OCI-M1 (cell line): ENCODE measurements at regions not wholly inside any gene's neighbourhood (a gene's known extent, or its start where the extent isn't known, plus 50 kb on each side); places are given as distances from the start of the nearest gene placed in this dataset.

Source experiments
- DNase-seq: peaks from one replicate; lab custom pipeline; 2025; lab: John Stamatoyannopoulos, UW

DNA sequence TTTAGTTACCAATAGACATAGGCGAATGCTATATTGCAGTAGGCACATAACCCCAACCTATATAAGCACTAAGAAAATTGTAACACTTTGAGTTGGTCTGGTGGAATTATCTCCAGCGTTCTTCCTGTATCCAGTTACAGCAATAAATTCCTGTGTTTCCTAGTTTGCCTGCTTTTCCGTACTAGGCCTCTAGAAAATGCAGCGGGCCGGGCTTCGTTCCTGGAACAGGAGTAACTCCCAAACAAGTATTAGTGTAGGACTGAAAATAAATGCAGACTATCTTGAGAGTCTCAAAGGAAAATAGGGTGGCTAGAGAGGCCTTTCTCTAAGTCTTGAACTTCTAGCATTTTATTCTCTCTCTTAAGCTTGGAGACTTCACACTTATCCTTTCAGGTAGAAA lies 159.8 kb downstream of the OR13H1 start:
- DNase-seq, result no peak

DNA sequence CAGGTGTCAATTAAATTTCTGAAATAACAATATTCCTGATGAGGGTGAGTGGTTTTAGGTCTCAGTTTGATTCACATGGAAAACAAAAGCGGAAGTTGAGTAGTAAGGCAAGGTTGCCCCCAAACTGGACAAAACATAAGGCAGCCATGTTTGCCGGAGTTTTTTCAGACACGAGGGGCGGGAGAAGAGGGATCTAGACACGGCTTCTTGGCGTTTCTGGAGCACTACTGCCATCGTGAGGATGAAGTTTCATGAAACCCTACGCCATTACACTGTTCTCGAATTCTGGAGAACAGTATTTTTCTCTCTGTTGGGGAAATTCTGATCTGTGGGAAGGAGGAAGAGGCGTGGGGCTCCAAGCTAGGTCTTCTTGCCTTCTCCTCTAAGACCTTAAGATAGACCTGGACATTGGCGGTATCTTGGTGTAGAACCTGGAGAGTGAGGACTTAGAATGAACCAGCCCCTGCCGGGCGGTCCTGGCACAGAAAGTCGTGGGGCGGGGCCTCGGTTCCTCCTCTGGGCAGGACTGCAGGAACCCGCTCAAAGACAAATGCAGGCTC lies 160.3 kb downstream of the OR13H1 start:
- no peak for DNase-seq

DNA sequence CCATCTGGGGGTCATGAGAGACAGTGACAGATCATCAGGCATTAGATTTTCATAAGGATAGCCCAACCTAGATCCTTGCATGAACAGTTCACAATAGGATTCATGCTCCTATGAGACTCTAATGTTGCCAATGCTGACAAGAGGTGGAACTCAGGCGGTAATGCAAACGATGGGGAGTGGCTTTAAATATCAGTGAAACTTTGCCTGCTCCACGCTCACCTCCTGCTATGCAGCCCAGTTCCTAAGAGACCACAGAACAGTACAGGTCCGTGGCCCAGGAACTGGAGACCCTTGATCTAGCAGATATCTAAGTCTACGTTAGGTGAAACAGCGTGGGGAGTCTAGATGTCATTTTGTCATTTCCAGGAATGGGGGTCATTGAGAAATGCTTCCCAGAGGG lies 165.7 kb downstream of the OR13H1 start:
- no peak for DNase-seq

GRCh38 chrX:131711478-131711867 lies 167.6 kb downstream of the OR13H1 start:
- no peak for DNase-seq

GRCh38 chrX:131723646-131724045 lies 179.8 kb downstream of the OR13H1 start:
- no peak for DNase-seq

DNA sequence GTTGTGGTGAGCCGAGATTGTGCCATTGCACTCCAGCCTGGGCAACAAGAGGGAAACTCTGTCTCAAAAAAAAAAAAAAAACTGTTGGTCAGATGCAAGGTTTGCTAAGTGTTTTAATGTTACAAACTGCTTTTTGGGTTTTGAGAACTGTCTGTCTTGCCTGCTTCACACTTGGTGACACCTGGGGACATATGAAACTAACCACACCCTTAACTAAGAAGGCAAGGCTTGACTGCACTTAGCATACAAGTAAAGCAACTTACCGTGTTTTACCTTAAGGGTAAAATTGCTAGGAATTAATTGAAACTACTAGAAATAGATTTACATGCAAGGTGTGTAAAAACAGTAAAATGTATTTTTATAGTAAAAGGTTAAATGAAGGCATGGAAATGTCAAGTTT lies 180.4 kb downstream of the OR13H1 start:
- no peak for DNase-seq

GRCh38 chrX:131725001-131725654 lies 181.3 kb downstream of the OR13H1 start:
- DNase-seq, result peak; percentile 55

GRCh38 chrX:131727778-131728177 lies 183.9 kb downstream of the OR13H1 start:
- DNase-seq, result no peak

DNA sequence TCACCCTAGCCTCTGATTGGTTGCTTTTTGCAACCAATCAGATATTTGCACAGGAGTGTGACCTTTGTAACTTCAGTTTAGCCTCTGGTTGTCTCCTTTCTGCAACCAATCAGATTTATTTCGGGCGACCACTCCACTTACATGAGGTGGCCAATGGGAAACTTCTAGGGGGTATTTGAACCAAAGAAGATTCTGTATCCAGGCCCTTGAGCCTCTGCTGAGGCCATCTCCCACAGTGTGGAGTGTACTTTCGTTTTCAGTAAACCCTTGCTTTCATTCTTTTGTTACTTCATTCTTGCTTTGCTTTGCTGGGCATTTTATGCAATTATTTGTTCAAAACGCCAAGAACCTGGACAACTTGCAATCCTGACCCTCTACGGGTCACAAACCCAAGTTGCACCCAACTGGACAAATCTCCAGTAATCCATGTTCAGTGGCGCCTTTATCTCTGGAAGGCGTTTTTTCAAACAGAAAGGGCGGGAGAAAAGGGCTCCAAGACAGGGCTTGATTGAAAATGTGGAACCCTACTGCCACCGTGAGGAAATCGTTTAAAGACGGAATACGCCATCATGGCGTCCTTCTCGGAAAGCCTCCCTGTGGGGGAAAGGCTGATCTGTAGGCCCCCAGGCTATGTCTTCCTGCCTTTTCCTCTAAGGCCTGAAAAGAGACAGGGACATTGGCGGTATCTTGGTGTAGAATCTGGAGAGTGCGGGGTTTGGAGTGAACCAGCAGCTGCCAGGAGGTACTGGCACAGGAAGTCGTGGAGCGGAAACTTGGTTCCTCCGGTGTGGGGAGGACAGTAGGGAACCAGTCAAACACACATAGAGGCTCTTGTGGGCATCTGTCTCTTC lies 184.6 kb downstream of the OR13H1 start:
- DNase-seq, result no peak

- no peak for DNase-seq
Observed at GRCh38 chrX:131729295-131729694, 185.4 kb downstream of the OR13H1 start.

- DNase-seq, result no peak
Observed at GRCh38 chrX:131734621-131735020, 190.7 kb downstream of the OR13H1 start.

DNA sequence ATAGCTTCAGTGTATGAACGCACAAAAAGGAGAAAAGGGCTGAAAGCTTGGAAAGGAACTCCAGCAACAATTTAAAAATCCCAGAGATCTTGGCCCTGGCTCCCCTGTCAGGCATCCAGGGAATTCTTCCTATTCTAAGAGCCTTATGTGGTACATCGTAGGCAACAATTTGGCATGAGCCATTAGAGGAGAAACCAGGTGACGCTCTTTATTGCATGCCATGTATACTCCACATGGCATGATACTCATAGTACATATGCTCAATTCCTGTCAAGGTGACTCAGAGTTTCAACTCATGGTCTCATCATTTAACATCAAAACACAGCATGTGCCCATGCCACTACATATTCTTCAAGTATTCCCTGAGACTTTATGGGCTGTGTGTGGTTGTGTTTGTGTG lies 191.3 kb downstream of the OR13H1 start:
- DNase-seq, result no peak

DNA sequence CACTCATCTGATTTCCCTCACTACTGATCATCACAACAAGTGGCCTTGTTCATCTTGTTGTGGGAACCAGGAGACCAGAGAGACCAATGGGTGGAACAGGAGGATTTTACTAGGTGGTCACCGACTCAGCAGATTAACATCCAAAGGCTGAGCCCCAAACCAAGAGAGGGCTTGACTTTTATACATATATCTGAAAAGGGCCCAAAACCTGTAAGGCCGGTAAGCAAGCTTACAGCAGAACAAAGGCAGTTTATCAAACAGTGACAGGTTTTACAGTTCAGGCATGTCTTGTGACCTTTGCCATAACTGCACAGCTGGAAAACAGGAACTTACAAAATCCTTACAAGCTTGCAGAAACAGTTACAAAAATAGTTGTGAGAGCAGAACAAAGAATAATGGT lies 195.9 kb downstream of the OR13H1 start:
- peak; percentile 47 for DNase-seq

DNA sequence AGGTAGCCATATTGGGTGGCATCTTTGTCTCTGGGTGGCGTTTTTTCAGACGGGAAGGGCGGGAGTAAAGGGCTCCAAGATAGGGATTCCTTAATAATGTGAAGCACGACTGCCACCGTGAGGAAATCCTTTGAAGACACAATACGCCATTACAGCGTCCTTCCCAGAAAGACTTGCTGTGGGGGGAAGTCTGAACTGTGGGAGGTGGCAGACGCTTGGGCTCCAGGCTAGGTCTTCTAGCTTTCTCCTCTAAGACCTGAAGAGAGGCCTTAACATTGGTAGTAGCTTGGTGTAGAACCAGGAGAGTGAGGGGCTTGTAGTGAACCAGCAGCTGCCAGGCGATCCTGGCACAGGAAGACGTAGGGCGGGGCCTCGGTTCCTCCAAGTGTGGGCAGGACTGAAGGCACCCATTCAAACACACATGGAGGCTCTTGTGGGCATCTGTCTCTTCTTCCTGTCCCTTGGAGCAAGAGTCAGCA lies 197.3 kb downstream of the OR13H1 start:
- no peak for DNase-seq

- DNase-seq, result no peak
Observed at GRCh38 chrX:131745942-131746489, 202.1 kb downstream of the OR13H1 start.

GRCh38 chrX:131746491-131746968 lies 202.7 kb downstream of the OR13H1 start:
- DNase-seq, result peak; percentile 4

DNA sequence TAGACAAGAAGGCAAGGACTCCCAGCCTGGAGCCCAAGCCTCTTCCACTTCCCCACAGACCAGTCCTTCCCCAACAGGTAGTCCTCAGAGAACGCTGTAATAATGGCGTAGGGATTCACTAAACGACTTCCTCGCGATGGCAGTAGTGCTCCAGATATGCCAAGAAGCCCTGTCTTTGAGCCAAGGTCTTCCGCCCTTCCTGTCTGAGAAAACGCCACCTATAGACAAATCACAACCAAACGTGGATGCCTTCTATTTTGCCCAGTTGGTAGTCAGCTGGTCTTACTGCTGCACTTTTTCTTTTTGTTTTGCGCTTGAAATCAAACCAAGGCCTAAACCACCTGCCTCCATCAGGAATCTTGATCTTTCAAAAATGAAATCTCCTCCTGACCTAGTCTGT lies 203.3 kb downstream of the OR13H1 start:
- no peak for DNase-seq

DNA sequence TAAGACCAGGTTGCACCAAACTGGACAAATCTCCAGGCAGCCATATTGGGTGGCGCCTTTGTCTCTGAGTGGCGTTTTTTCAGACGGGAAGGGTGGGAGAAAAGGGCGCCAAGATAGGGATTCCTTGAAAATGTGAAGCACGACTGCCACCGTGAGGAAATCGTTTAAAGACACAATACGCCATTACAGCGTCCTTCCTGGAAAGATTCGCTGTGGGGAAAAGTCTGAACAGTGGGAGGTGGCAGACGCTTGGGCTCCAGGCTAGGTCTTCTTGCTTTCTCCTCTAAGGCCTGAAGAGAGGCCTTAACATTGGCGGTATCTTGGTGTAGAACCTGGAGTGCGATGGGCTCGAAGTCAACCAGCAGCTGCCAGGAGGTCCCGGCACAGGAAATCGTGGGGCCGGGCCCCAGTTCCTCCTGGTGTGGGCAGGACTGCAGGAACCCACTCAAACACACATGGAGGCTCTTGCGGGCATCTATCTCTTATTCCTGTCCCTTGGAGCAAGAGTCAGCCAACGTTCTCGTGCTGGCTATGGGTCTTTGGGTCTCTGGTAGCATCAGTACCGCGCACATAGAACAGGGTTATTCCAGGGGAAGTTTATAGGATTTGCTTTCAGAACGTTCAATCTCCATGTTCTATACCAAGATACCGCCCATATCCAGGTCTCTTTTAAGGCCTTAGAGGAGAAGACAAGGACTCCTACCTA lies 208.8 kb downstream of the OR13H1 start:
- DNase-seq, result no peak

DNA sequence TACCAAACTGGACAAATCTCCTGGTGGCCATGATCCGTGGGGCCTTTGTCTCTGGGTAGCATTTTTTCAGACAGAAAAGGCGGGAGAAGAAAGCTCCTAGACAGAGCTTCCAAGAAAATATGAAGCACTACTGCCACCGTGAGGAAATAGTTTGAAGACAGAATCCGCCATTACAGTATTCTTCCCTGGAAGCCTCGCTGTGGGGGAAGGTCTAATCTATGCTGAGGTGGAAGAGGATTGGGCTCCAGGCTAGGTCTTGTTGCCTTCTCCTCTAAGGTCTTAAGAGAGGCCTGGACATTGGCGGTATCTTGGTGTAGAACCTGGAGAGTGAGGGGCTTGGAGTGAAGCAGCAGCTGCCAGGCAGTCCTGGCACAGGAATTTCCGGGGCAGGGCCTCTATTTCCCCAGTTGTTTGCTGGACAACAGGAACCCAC lies 218.9 kb downstream of the OR13H1 start:
- DNase-seq, result no peak

GRCh38 chrX:131763674-131764073 lies 219.8 kb downstream of the OR13H1 start:
- no peak for DNase-seq

GRCh38 chrX:131764216-131764615 lies 220.3 kb downstream of the OR13H1 start:
- DNase-seq, result no peak
